ENCODE measurements at regions not wholly inside any gene's neighbourhood (a gene's known extent, or its start where the extent isn't known, plus 50 kb on each side); places are given as distances from the start of the nearest gene placed in this dataset.

DNA sequence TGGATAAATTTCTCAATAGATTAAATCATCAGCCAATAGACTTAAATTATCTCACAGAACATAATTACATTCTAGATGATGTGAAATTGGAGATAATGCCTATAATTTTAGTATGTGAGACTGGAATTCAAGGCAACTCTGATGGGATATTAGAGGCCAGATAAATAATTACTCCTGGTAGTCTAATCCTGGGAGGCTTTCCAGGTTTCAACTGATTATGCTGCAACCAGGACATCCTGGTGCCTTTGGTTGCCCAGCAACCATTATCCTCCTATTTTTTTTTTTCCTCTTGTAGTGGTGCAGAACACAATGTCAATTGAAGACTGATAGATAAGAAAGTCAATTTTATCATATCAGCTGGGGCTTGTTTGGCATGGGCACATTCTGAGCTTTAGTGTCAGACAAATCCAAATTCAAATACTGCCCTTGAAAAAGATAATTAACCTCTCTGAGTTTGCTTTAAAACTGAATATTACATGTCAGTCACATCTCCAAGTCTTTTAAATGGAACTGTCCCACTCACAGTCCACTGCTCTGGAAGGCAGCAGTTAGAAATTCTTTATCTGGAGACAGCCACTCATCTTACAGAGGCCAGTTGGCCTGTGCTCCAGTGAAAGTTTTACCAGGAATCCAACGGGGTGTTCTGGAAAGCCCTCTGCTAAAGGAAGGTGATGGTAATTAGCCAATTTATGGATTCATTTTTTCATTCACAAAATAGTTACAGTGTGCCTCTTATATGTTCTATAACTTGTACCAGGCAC, 95.3 kb upstream of the GUCY1A1 start:
- TF ChIP-seq, protein P1, sequence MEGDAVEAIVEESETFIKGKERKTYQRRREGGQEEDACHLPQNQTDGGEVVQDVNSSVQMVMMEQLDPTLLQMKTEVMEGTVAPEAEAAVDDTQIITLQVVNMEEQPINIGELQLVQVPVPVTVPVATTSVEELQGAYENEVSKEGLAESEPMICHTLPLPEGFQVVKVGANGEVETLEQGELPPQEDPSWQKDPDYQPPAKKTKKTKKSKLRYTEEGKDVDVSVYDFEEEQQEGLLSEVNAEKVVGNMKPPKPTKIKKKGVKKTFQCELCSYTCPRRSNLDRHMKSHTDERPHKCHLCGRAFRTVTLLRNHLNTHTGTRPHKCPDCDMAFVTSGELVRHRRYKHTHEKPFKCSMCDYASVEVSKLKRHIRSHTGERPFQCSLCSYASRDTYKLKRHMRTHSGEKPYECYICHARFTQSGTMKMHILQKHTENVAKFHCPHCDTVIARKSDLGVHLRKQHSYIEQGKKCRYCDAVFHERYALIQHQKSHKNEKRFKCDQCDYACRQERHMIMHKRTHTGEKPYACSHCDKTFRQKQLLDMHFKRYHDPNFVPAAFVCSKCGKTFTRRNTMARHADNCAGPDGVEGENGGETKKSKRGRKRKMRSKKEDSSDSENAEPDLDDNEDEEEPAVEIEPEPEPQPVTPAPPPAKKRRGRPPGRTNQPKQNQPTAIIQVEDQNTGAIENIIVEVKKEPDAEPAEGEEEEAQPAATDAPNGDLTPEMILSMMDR (IDR thresholded peaks at IDR 0.05 in 8 of 11, conservative IDR thresholded peaks at IDR 0.05 in 3 of 11), result no peak
- TF ChIP-seq POLR2A (IDR thresholded peaks at IDR 0.05), result no peak
- TF ChIP-seq POLR2AphosphoS5 (IDR thresholded peaks at IDR 0.05), result no peak

Measured in spleen (tissue), 7 donors.